ENCODE measurements at regions not wholly inside any gene's neighbourhood (a gene's known extent, or its start where the extent isn't known, plus 50 kb on each side); places are given as distances from the start of the nearest gene placed in this dataset.

GRCh38 chr10:28951484-28951883, 274.2 kb downstream of the BAMBI start:
- H3K4me2 ChIP-seq (ENCODE audit: low read depth, low read length) = no peak overlapping the region
- TF ChIP-seq CTCF (IDR thresholded peaks at IDR 0.05; ENCODE audit: low read length) (no peak), EZH2phosphoT487 (IDR thresholded peaks at IDR 0.05; ENCODE audit: low read length) (no peak), EZH2 (optimal IDR thresholded peaks at IDR 0.05; ENCODE audit: low read depth, low read length) (no peak)

DNA sequence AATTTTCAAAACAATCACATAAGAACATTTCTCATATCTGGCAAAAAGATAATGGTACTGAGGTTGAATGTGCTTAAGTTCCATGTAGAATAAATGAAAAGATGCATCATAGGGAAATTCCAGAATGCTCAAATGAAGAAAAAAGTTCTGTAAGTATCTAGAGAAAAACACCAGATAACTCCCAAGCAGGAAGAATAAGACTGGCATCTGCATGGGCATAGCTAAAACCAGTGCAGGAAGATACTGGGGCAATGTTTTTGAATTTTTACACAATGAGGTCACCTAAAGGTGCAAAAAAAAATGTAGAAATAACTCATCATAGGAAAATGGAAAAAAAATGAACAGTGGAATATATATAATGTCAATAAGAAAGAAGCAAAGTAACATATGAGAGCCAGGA, 275.2 kb downstream of the BAMBI start:
- Histone ChIP-seq H3K79me2 (ENCODE audit: low read length) (no peaks in the 10 kb centered on the region), H3K36me3 (replicated peaks; ENCODE audit: insufficient read depth, low read length) (no peaks in the 10 kb centered on the region), H3K9me3 (replicated peaks; ENCODE audit: insufficient read depth, low read length) (no peaks in the 10 kb centered on the region), H3K27me3 (replicated peaks; ENCODE audit: insufficient read depth, low read length) (no peaks in the 10 kb centered on the region), H3K4me3 (ENCODE audit: low read length) (no peak overlapping the region), H3K4me1 (ENCODE audit: low read length) (no peaks in the 10 kb centered on the region), H3K9me2 (replicated peaks; ENCODE audit: insufficient read depth, low read length) (no peaks in the 10 kb centered on the region), H2AFZ (ENCODE audit: low read length) (no peak overlapping the region), H3K27ac (ENCODE audit: low read length) (no peak overlapping the region), H4K20me1 (ENCODE audit: insufficient read depth, low read length) (no peaks in the 10 kb centered on the region), H3K9ac (ENCODE audit: low read length) (no peak overlapping the region), H3K4me2 (ENCODE audit: low read depth, low read length) (no peak overlapping the region), H3F3A (ENCODE audit: insufficient read depth, low read length) (no peaks in the 10 kb centered on the region)
- TF ChIP-seq EZH2 (optimal IDR thresholded peaks at IDR 0.05; ENCODE audit: low read depth, low read length) (no peak), CTCF (IDR thresholded peaks at IDR 0.05; ENCODE audit: low read length) (no peak)
- no peak for DNase-seq

More at GRCh38 chr10:28951484-28951883, 274.2 kb downstream of the BAMBI start:
- no peaks in the 10 kb centered on the region for H3K9me2 ChIP-seq (replicated peaks; ENCODE audit: insufficient read depth, low read length)
- no peak overlapping the region for H3K27ac ChIP-seq (ENCODE audit: low read length)
- no peak overlapping the region for H3K4me3 ChIP-seq (ENCODE audit: low read length)
- H3F3A ChIP-seq (ENCODE audit: insufficient read depth, low read length) = no peaks in the 10 kb centered on the region
- no peak overlapping the region for H3K9ac ChIP-seq (ENCODE audit: low read length)
- no peaks in the 10 kb centered on the region for H3K36me3 ChIP-seq (replicated peaks; ENCODE audit: insufficient read depth, low read length)
- no peaks in the 10 kb centered on the region for H3K9me3 ChIP-seq (replicated peaks; ENCODE audit: insufficient read depth, low read length)
- no peaks in the 10 kb centered on the region for H3K79me2 ChIP-seq (ENCODE audit: low read length)
- DNase-seq = peak; percentile 11
- H3K27me3 ChIP-seq (replicated peaks; ENCODE audit: insufficient read depth, low read length) = no peaks in the 10 kb centered on the region
- no peaks in the 10 kb centered on the region for H3K4me1 ChIP-seq (ENCODE audit: low read length)
- no peaks in the 10 kb centered on the region for H4K20me1 ChIP-seq (ENCODE audit: insufficient read depth, low read length)
- no peak overlapping the region for H2AFZ ChIP-seq (ENCODE audit: low read length)

DNA sequence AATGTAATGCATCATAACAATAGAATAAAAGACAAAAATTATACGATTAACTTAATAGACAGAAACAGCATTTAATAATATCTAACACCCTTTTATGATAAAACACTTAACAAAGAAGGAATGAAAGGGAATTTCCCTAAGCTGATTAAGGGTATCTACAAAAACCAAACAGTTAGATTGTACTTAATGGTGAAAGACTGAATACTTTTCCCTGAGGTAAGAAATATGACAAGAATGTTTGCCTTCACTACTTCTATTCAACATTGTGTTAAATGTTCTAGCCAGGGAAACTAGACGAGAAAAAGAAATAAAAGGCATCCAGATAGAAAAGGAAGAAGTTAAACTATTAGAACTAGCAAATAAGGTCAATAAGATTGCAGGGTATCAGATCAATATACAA, 276.9 kb downstream of the BAMBI start:
- H3K4me1 ChIP-seq (ENCODE audit: low read length) = no peaks in the 10 kb centered on the region
- no peak overlapping the region for H3K9ac ChIP-seq (ENCODE audit: low read length)
- no peak overlapping the region for H3K4me2 ChIP-seq (ENCODE audit: low read depth, low read length)
- no peaks in the 10 kb centered on the region for H3K36me3 ChIP-seq (replicated peaks; ENCODE audit: insufficient read depth, low read length)
- H4K20me1 ChIP-seq (ENCODE audit: insufficient read depth, low read length) = no peaks in the 10 kb centered on the region
- H3K79me2 ChIP-seq (ENCODE audit: low read length) = no peaks in the 10 kb centered on the region
- no peak for DNase-seq
- no peak for TF ChIP-seq EZH2 (optimal IDR thresholded peaks at IDR 0.05; ENCODE audit: low read depth, low read length)
- no peak for TF ChIP-seq CTCF (IDR thresholded peaks at IDR 0.05; ENCODE audit: low read length)
- no peak overlapping the region for H3K27ac ChIP-seq (ENCODE audit: low read length)
- no peak overlapping the region for H3K4me3 ChIP-seq (ENCODE audit: low read length)
- H2AFZ ChIP-seq (ENCODE audit: low read length) = no peak overlapping the region
- H3K9me3 ChIP-seq (replicated peaks; ENCODE audit: insufficient read depth, low read length) = no peaks in the 10 kb centered on the region
- no peaks in the 10 kb centered on the region for H3F3A ChIP-seq (ENCODE audit: insufficient read depth, low read length)
- H3K27me3 ChIP-seq (replicated peaks; ENCODE audit: insufficient read depth, low read length) = no peaks in the 10 kb centered on the region
- H3K9me2 ChIP-seq (replicated peaks; ENCODE audit: insufficient read depth, low read length) = no peaks in the 10 kb centered on the region
